C4-2B (cell line): ENCODE measurements at regions not wholly inside any gene's neighbourhood (a gene's known extent, or its start where the extent isn't known, plus 50 kb on each side); places are given as distances from the start of the nearest gene placed in this dataset.

Source experiments
- CTCF ChIP-seq: fragments of 450-650 bp; conservative IDR thresholded peaks from 2 replicates; pipeline ENCODE4 v1.5.1; 2017; ENCODE audit warnings: mild to moderate bottlenecking
- ZFX ChIP-seq: fragments of 450-650 bp; IDR thresholded peaks from 2 replicates; pipeline ENCODE4 v1.6.1; 2017

- TF ChIP-seq CTCF (no peak), ZFX (no peak)
These were observed 172.1 kb upstream of the DMRTA1 start for GRCh38 chr9:22274477-22274876.
